SK-N-SH (cell line): ENCODE measurements at regions not wholly inside any gene's neighbourhood (a gene's known extent, or its start where the extent isn't known, plus 50 kb on each side); places are given as distances from the start of the nearest gene placed in this dataset.

Experiments used
- CTCF ChIP-seq: fragments of 200-600 bp; sonication (generic); IDR thresholded peaks from 2 replicates; pipeline ENCODE4 v1.6.1; 2017; ENCODE audit warnings: antibody characterized with exemption, mild to moderate bottlenecking, moderate library complexity
- EP300 ChIP-seq, 2 experiments: IDR thresholded peaks; 2 replicates each; pipeline versions ENCODE4 v1.4.0 to v1.6.1; 2012; ENCODE audit warnings: borderline replicate concordance in 1 of 2, low read depth in 1 of 2, low read length in 1 of 2
- JUND ChIP-seq: IDR thresholded peaks from 2 replicates; pipeline ENCODE4 v1.4.0; 2012
- RAD21 ChIP-seq: IDR thresholded peaks from 2 replicates; pipeline ENCODE4 v1.6.1; 2012; ENCODE audit warnings: mild to moderate bottlenecking, low read length
- RFX5 ChIP-seq: IDR thresholded peaks from 2 replicates; pipeline ENCODE4 v1.6.1; 2012; ENCODE audit warnings: mild to moderate bottlenecking, improper control_type of control experiment, low read length
- SMC3 ChIP-seq: IDR thresholded peaks from 2 replicates; pipeline ENCODE4 v1.6.1; 2012; ENCODE audit warnings: low read depth, low read length, improper control_type of control experiment
- YY1 ChIP-seq: IDR thresholded peaks from 2 replicates; pipeline ENCODE4 v1.4.0; 2012; ENCODE audit warnings: low read depth, mild to moderate bottlenecking
- TF ChIP-seq, protein P1 (sequence below): IDR thresholded peaks from 2 replicates; pipeline ENCODE4 v1.4.0; 2012; ENCODE audit warnings: low read depth

DNA sequence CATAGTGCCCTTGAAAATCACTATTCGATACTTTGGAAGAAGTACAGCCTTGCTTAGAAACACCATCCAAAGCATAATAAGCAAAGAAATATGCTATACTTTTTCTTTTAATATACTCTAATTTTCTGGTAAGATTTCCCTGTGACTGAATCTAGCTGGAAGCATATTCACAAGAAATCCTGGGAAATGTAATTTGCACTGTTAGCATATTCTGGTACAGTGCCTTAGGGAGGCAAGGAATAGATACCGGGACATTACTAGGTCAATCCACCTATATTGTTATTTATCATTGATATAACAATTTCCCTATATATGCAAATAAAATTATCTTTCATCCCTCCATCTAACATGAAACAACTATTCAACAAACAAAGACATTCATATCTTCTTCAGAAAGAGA lies 1131.3 kb upstream of the PRR20A start:
- no peak for TF ChIP-seq EP300 (IDR thresholded peaks at IDR 0.05; ENCODE audit: borderline replicate concordance in 1 of 2, low read depth in 1 of 2, low read length in 1 of 2)
- no peak for TF ChIP-seq CTCF
- no peak for TF ChIP-seq RAD21
- no peak for TF ChIP-seq SMC3
- no peak for TF ChIP-seq JUND
- TF ChIP-seq YY1: no peak
- TF ChIP-seq RFX5: no peak
- TF ChIP-seq, protein P1, sequence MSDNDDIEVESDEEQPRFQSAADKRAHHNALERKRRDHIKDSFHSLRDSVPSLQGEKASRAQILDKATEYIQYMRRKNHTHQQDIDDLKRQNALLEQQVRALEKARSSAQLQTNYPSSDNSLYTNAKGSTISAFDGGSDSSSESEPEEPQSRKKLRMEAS: no peak
